ENCODE measurements at regions not wholly inside any gene's neighbourhood (a gene's known extent, or its start where the extent isn't known, plus 50 kb on each side); places are given as distances from the start of the nearest gene placed in this dataset.

- no peaks in the 10 kb centered on the region for H3K4me1 Mint-ChIP-seq (ENCODE audit: insufficient read depth, unreplicated experiment)
- CTCF ChIA-PET, result no interaction called here
- H3K27me3 Mint-ChIP-seq (ENCODE audit: insufficient read depth, unreplicated experiment), result no peaks in the 10 kb centered on the region
- peaks cover 13% of the 10 kb centered on the region for H3K9me3 Mint-ChIP-seq (ENCODE audit: unreplicated experiment)
- TF ChIP-seq CTCF (IDR thresholded peaks at IDR 0.05; ENCODE audit: unreplicated experiment), result no peak
- DNase-seq (ENCODE audit: unreplicated experiment), result peak; percentile 11
- POLR2A ChIA-PET, result no interaction called here
- intact Hi-C loops (cut with micrococcal nuclease), result no loop called here
- no peak overlapping the region for H3K4me3 Mint-ChIP-seq (ENCODE audit: unreplicated experiment)
- H3K27ac Mint-ChIP-seq (ENCODE audit: low read depth, unreplicated experiment), result no peak overlapping the region
- no TSS peak for BruUV-seq (replicated peaks)
- H3K36me3 Mint-ChIP-seq (ENCODE audit: insufficient read depth, unreplicated experiment), result no peaks in the 10 kb centered on the region
These were observed 367.9 kb downstream of the MN1 start for GRCh38 chr22:27433585-27434190.

- Mint-ChIP-seq H3K36me3 (ENCODE audit: insufficient read depth, unreplicated experiment) (no peaks in the 10 kb centered on the region), H3K27me3 (ENCODE audit: insufficient read depth, unreplicated experiment) (no peaks in the 10 kb centered on the region), H3K9me3 (ENCODE audit: unreplicated experiment) (peaks cover 13% of the 10 kb centered on the region), H3K4me3 (ENCODE audit: unreplicated experiment) (no peak overlapping the region), H3K27ac (ENCODE audit: low read depth, unreplicated experiment) (no peak overlapping the region), H3K4me1 (ENCODE audit: insufficient read depth, unreplicated experiment) (no peaks in the 10 kb centered on the region)
- no peak for DNase-seq (ENCODE audit: unreplicated experiment)
- BruUV-seq (replicated peaks), result no TSS peak
- intact Hi-C loops (cut with micrococcal nuclease), result no loop called here
- TF ChIP-seq CTCF (IDR thresholded peaks at IDR 0.05; ENCODE audit: unreplicated experiment), result no peak
- ChIA-PET CTCF (interaction anchor here (0.8 kb wide), 1 partner anchor 318 kb away, joined by 3 read pairs; no protein-coding TSS in a partner anchor), POLR2A (no interaction called here)
These were observed 366.7 kb downstream of the MN1 start for GRCh38 chr22:27434898-27435297.

GRCh38 chr22:27435844-27436576 is 365.5 kb downstream of the MN1 start:
- no TSS peak for BruUV-seq (replicated peaks)
- intact Hi-C loops (cut with micrococcal nuclease), result no loop called here
- POLR2A ChIA-PET, result no interaction called here
- Mint-ChIP-seq H3K27me3 (ENCODE audit: insufficient read depth, unreplicated experiment) (no peaks in the 10 kb centered on the region), H3K9me3 (ENCODE audit: unreplicated experiment) (peaks cover 13% of the 10 kb centered on the region), H3K4me1 (ENCODE audit: insufficient read depth, unreplicated experiment) (no peaks in the 10 kb centered on the region), H3K27ac (ENCODE audit: low read depth, unreplicated experiment) (no peak overlapping the region), H3K4me3 (ENCODE audit: unreplicated experiment) (no peak overlapping the region), H3K36me3 (ENCODE audit: insufficient read depth, unreplicated experiment) (no peaks in the 10 kb centered on the region)
- no peak for DNase-seq (ENCODE audit: unreplicated experiment)
- no peak for TF ChIP-seq CTCF (IDR thresholded peaks at IDR 0.05; ENCODE audit: unreplicated experiment)
- CTCF ChIA-PET, result no interaction called here

- H3K4me3 Mint-ChIP-seq (ENCODE audit: unreplicated experiment), result no peak overlapping the region
- POLR2A ChIA-PET, result no interaction called here
- H3K27ac Mint-ChIP-seq (ENCODE audit: low read depth, unreplicated experiment), result no peak overlapping the region
- no TSS peak for BruUV-seq (replicated peaks)
- H3K27me3 Mint-ChIP-seq (ENCODE audit: insufficient read depth, unreplicated experiment), result no peaks in the 10 kb centered on the region
- DNase-seq (ENCODE audit: unreplicated experiment), result no peak
- no peaks in the 10 kb centered on the region for H3K36me3 Mint-ChIP-seq (ENCODE audit: insufficient read depth, unreplicated experiment)
- CTCF ChIA-PET, result no interaction called here
- no peak for TF ChIP-seq CTCF (IDR thresholded peaks at IDR 0.05; ENCODE audit: unreplicated experiment)
- peaks cover 11% of the 10 kb centered on the region for H3K9me3 Mint-ChIP-seq (ENCODE audit: unreplicated experiment)
- no peaks in the 10 kb centered on the region for H3K4me1 Mint-ChIP-seq (ENCODE audit: insufficient read depth, unreplicated experiment)
- intact Hi-C loops (cut with micrococcal nuclease), result no loop called here
These were observed 365.0 kb downstream of the MN1 start for GRCh38 chr22:27436591-27436990.
